SK-N-SH (cell line): ENCODE measurements at regions not wholly inside any gene's neighbourhood (a gene's known extent, or its start where the extent isn't known, plus 50 kb on each side); places are given as distances from the start of the nearest gene placed in this dataset.

ENCODE experiments used
- CHD2 ChIP-seq: fragments of 150-350 bp; IDR thresholded peaks from 2 replicates; pipeline ENCODE4 v1.6.1; 2018; ENCODE audit warnings: low read length; ENCODE audit not compliant: partially characterized antibody
- CTCF ChIP-seq: fragments of 200-600 bp; sonication (generic); IDR thresholded peaks from 2 replicates; pipeline ENCODE4 v1.6.1; 2017; ENCODE audit warnings: antibody characterized with exemption, mild to moderate bottlenecking, moderate library complexity
- EP300 ChIP-seq, 2 experiments: IDR thresholded peaks; 2 replicates each; pipeline versions ENCODE4 v1.4.0 to v1.6.1; 2012; ENCODE audit warnings: borderline replicate concordance in 1 of 2, low read depth in 1 of 2, low read length in 1 of 2
- GABPA ChIP-seq: IDR thresholded peaks from 2 replicates; pipeline ENCODE4 v1.4.0; 2012; ENCODE audit warnings: low read depth, mild to moderate bottlenecking
- NFIC ChIP-seq: IDR thresholded peaks from 2 replicates; pipeline ENCODE4 v1.4.0; 2012; ENCODE audit warnings: borderline replicate concordance

- no peak for TF ChIP-seq GABPA
- TF ChIP-seq CHD2 = no peak
- no peak for TF ChIP-seq CTCF
- TF ChIP-seq NFIC = no peak
- TF ChIP-seq EP300 (IDR thresholded peaks at IDR 0.05; ENCODE audit: borderline replicate concordance in 1 of 2, low read depth in 1 of 2, low read length in 1 of 2) = no peak
Measured at GRCh38 chr3:14343338-14344112, 58.9 kb upstream of the SLC6A6 start.
